ENCODE measurements at regions not wholly inside any gene's neighbourhood (a gene's known extent, or its start where the extent isn't known, plus 50 kb on each side); places are given as distances from the start of the nearest gene placed in this dataset.

DNA sequence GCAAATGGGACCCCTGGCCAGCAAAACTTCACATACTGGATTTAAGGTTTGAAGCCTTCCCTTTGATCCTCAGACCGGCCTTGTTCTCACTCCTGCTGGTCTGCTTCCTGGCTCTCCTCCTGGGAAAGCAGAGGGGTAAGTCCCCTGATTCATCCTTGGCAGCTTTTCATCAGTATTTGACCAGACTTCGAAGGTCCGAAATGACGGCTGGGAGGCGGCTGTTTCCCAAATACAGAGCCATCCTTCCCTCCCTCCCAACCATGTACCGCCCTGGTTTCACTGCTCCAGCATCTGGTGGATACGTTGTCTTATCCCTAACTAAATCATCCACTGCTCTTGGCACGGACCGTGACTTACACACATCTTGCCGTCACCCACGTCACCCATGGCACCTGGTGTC, 265.5 kb downstream of the BCOR start:
- Histone ChIP-seq H2AFZ (replicated peaks; ENCODE audit: low read length, poor library complexity) (no peak overlapping the region), H2BK5ac (ENCODE audit: low read depth, low read length, poor library complexity, severe bottlenecking) (no peak overlapping the region), H3K56ac (ENCODE audit: extremely low read depth, insufficient read depth, low read length) (no peak overlapping the region), H2AK9ac (replicated peaks; ENCODE audit: low read depth, low read length, poor library complexity) (peak overlapping the region; percentile 5), H3K4me3 (ENCODE audit: insufficient read depth, low read depth, low read length) (no peak overlapping the region), H4K91ac (ENCODE audit: insufficient read depth, low read depth, low read length) (no peak overlapping the region), H3K36me3 (ENCODE audit: control insufficient read depth, insufficient read depth, low read length) (no peaks in the 10 kb centered on the region), H4K8ac (ENCODE audit: low read depth in 2 of 2, low read length in 2 of 2) (no peak overlapping the region), H3K9me1 (ENCODE audit: insufficient read depth, low read length) (no peaks in the 10 kb centered on the region), H3K18ac (ENCODE audit: low read depth, low read length) (no peak overlapping the region), H3K23ac (ENCODE audit: low read depth, low read length) (no peak overlapping the region), H2BK15ac (ENCODE audit: low read depth, low read length) (no peak overlapping the region), H2BK20ac (ENCODE audit: low read depth, low read length) (no peak overlapping the region), H3K27ac (ENCODE audit: insufficient read depth, low read length) (no peak overlapping the region), H3K4me2 (ENCODE audit: low read depth, low read length) (no peak overlapping the region), H3K9me3 (ENCODE audit: control insufficient read depth, insufficient read depth, low read length) (peaks cover 5% of the 10 kb centered on the region; the same call in 1 of the 2 replicates), H3K9ac (ENCODE audit: low read depth, low read length) (no peak overlapping the region), H3K27me3 (ENCODE audit: control insufficient read depth, insufficient read depth, low read length) (peaks cover 33% of the 10 kb centered on the region), H2AK5ac (ENCODE audit: low read depth, low read length) (no peak overlapping the region), H4K20me1 (ENCODE audit: insufficient read depth, low read length) (no peaks in the 10 kb centered on the region), H3K14ac (replicated peaks; ENCODE audit: low read depth, low read length) (no peak overlapping the region), H4K5ac (ENCODE audit: low read depth, low read length) (no peak overlapping the region), H2BK120ac (ENCODE audit: low read depth, low read length) (no peak overlapping the region), H3K79me1 (ENCODE audit: low read depth in 1 of 2, low read length in 2 of 2) (no peaks in the 10 kb centered on the region), H3K4me1 (ENCODE audit: control insufficient read depth, insufficient read depth, low read length) (no peaks in the 10 kb centered on the region), H3K4ac (ENCODE audit: low read depth, low read length) (no peak overlapping the region)
- TF ChIP-seq RFX5 (IDR thresholded peaks at IDR 0.05; ENCODE audit: low read depth, low read length) (no peak), MAZ (IDR thresholded peaks at IDR 0.05; ENCODE audit: borderline replicate concordance, low read depth, low read length) (no peak), CEBPB (IDR thresholded peaks at IDR 0.05; ENCODE audit: low read depth, low read length) (no peak), POLR2A (IDR thresholded peaks at IDR 0.05; ENCODE audit: low read depth, low read length) (no peak), BHLHE40 (IDR thresholded peaks at IDR 0.05; ENCODE audit: low read depth, low read length) (no peak), NFE2L2 (IDR thresholded peaks at IDR 0.05; ENCODE audit: low read depth, low read length) (no peak), FOS (IDR thresholded peaks at IDR 0.05; ENCODE audit: low read depth, low read length) (no peak), RAD21 (IDR thresholded peaks at IDR 0.05; ENCODE audit: low read length) (no peak)
- TF ChIP-seq, protein P1, sequence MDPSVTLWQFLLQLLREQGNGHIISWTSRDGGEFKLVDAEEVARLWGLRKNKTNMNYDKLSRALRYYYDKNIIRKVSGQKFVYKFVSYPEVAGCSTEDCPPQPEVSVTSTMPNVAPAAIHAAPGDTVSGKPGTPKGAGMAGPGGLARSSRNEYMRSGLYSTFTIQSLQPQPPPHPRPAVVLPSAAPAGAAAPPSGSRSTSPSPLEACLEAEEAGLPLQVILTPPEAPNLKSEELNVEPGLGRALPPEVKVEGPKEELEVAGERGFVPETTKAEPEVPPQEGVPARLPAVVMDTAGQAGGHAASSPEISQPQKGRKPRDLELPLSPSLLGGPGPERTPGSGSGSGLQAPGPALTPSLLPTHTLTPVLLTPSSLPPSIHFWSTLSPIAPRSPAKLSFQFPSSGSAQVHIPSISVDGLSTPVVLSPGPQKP (IDR thresholded peaks at IDR 0.05; ENCODE audit: borderline replicate concordance, low read depth, low read length) = no peak
- TF ChIP-seq, protein P2, sequence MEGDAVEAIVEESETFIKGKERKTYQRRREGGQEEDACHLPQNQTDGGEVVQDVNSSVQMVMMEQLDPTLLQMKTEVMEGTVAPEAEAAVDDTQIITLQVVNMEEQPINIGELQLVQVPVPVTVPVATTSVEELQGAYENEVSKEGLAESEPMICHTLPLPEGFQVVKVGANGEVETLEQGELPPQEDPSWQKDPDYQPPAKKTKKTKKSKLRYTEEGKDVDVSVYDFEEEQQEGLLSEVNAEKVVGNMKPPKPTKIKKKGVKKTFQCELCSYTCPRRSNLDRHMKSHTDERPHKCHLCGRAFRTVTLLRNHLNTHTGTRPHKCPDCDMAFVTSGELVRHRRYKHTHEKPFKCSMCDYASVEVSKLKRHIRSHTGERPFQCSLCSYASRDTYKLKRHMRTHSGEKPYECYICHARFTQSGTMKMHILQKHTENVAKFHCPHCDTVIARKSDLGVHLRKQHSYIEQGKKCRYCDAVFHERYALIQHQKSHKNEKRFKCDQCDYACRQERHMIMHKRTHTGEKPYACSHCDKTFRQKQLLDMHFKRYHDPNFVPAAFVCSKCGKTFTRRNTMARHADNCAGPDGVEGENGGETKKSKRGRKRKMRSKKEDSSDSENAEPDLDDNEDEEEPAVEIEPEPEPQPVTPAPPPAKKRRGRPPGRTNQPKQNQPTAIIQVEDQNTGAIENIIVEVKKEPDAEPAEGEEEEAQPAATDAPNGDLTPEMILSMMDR (conservative IDR thresholded peaks at IDR 0.05; ENCODE audit: low read depth, low read length) = no peak
- TF ChIP-seq, protein P3, sequence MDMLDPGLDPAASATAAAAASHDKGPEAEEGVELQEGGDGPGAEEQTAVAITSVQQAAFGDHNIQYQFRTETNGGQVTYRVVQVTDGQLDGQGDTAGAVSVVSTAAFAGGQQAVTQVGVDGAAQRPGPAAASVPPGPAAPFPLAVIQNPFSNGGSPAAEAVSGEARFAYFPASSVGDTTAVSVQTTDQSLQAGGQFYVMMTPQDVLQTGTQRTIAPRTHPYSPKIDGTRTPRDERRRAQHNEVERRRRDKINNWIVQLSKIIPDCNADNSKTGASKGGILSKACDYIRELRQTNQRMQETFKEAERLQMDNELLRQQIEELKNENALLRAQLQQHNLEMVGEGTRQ (IDR thresholded peaks at IDR 0.05; ENCODE audit: low read depth, low read length) = no peak
- ChIA-PET CTCF (no interaction called here), POLR2A (ENCODE audit: unreplicated experiment) (no interaction called here)
- no TSS peak for BruUV-seq (replicated peaks)
- intact Hi-C loops (cut with micrococcal nuclease) = no loop called here
- ATAC-seq (ENCODE audit: low read depth) (no peak), DNase-seq (no peak)
- dilution Hi-C loops (cut with HindIII; ENCODE audit: low sequenced_read_pairs, unreplicated experiment) = no loop called here
- in situ Hi-C loops (cut with MboI; ENCODE audit: low sequenced_read_pairs) = no loop called here
- 75% methylated on average over 5 of the region's 11 CpGs; no CpG with 5 or more reads in 1 of the 2 experiments for WGBS, 2 experiments (ENCODE audit: extremely low coverage in 2 of 2, insufficient read length in 1 of 2)

Data from IMR-90 (cell line).